GM21576 (cell line): ENCODE measurements at regions not wholly inside any gene's neighbourhood (a gene's known extent, or its start where the extent isn't known, plus 50 kb on each side); places are given as distances from the start of the nearest gene placed in this dataset.
A peak's percentile ranks its signal among the peaks of the same experiment; 100 is the strongest.
"Not testable (repeated sequence)": the region's sequence is repeated elsewhere in the genome, so short reads cannot be mapped to it uniquely, and the experiment has no call there.

ENCODE experiments used
- ATAC-seq: cut with Tn5 transposase; IDR thresholded peaks from one replicate; pipeline ENCODE4 v1.9.1; 2021; ENCODE audit warnings: mild to moderate bottlenecking, moderate library complexity; ENCODE audit not compliant: unreplicated experiment

GRCh38 chr4:106530024-106530361 lies 161.4 kb upstream of the GIMD1 start:
- ATAC-seq = no peak

- ATAC-seq = no peak
These were observed 160.9 kb upstream of the GIMD1 start for GRCh38 chr4:106529348-106530023.

GRCh38 chr4:106527316-106527715 lies 158.7 kb upstream of the GIMD1 start:
- ATAC-seq = no peak

GRCh38 chr4:106525425-106525824 lies 156.8 kb upstream of the GIMD1 start:
- not testable (repeated sequence) for ATAC-seq

GRCh38 chr4:106524772-106525171 lies 156.2 kb upstream of the GIMD1 start:
- not testable (repeated sequence) for ATAC-seq

- no peak for ATAC-seq
These were observed 154.3 kb upstream of the GIMD1 start for GRCh38 chr4:106522839-106523238.

- ATAC-seq = no peak
These were observed 144.1 kb upstream of the GIMD1 start for GRCh38 chr4:106512706-106513105.

GRCh38 chr4:106507440-106507839 lies 138.9 kb upstream of the GIMD1 start:
- ATAC-seq = no peak

- ATAC-seq = no peak
These were observed 134.8 kb upstream of the GIMD1 start for GRCh38 chr4:106503116-106504050.

GRCh38 chr4:106502106-106502699 lies 133.6 kb upstream of the GIMD1 start:
- ATAC-seq = peak; percentile 90

GRCh38 chr4:106497271-106497670 lies 128.7 kb upstream of the GIMD1 start:
- no peak for ATAC-seq

GRCh38 chr4:106496061-106496460 lies 127.5 kb upstream of the GIMD1 start:
- no peak for ATAC-seq

- no peak for ATAC-seq
These were observed 126.9 kb upstream of the GIMD1 start for GRCh38 chr4:106495476-106495875.

GRCh38 chr4:106494066-106494465 lies 125.5 kb upstream of the GIMD1 start:
- ATAC-seq = no peak

- ATAC-seq = no peak
These were observed 124.5 kb upstream of the GIMD1 start for GRCh38 chr4:106493086-106493485.

- ATAC-seq = no peak
These were observed 118.0 kb upstream of the GIMD1 start for GRCh38 chr4:106486533-106486932.

GRCh38 chr4:106481801-106482200 lies 113.2 kb upstream of the GIMD1 start:
- no peak for ATAC-seq

GRCh38 chr4:106478152-106478551 lies 109.6 kb upstream of the GIMD1 start:
- no peak for ATAC-seq

- no peak for ATAC-seq
These were observed 108.2 kb upstream of the GIMD1 start for GRCh38 chr4:106476741-106477140.

GRCh38 chr4:106473515-106473914 lies 104.9 kb upstream of the GIMD1 start:
- no peak for ATAC-seq

- ATAC-seq = no peak
These were observed 102.6 kb upstream of the GIMD1 start for GRCh38 chr4:106471151-106471550.

GRCh38 chr4:106463622-106464021 lies 95.0 kb upstream of the GIMD1 start:
- ATAC-seq = no peak
